Brain microvascular endothelial cell (primary cell): ENCODE measurements at regions not wholly inside any gene's neighbourhood (a gene's known extent, or its start where the extent isn't known, plus 50 kb on each side); places are given as distances from the start of the nearest gene placed in this dataset.
A peak's percentile ranks its signal among the peaks of the same experiment; 100 is the strongest.

Experiments
- DNase-seq: peaks from one replicate; pipeline ENCODE4 v3.0.0-alpha.2; 2020
- H3K27ac ChIP-seq: fragments of 250-450 bp; sonication (Bioruptor Pico); 2 replicates; pipeline ENCODE4 v1.5.1; 2020; ENCODE audit warnings: mild to moderate bottlenecking, moderate library complexity
- H3K27me3 ChIP-seq: fragments of 250-450 bp; sonication (Bioruptor Pico); replicated peaks from 2 replicates; pipeline ENCODE4 v1.5.1; 2020; ENCODE audit warnings: mild to moderate bottlenecking
- H3K36me3 ChIP-seq: fragments of 250-450 bp; sonication (Bioruptor Pico); replicated peaks from 2 replicates; pipeline ENCODE4 v1.5.1; 2020; ENCODE audit warnings: mild to moderate bottlenecking
- H3K4me3 ChIP-seq: 2 replicates; pipeline ENCODE4 v1.5.1; 2011; ENCODE audit warnings: low read depth, mild to moderate bottlenecking, control low read depth, low read length, moderate library complexity
- in situ Hi-C: cut with HindIII; loops from 2 replicates; pipeline ENCODE4 v1.10.0; 2017; ENCODE audit warnings: low sequenced_read_pairs, low pct_ligation_motif_present
- TF ChIP-seq, protein P1 (sequence below): IDR thresholded peaks from 2 replicates; pipeline ENCODE4 v1.5.1; 2011; ENCODE audit warnings: low read depth, mild to moderate bottlenecking, moderate library complexity, low read length, control low read depth, inconsistent platforms; ENCODE audit errors: missing control alignments

DNA sequence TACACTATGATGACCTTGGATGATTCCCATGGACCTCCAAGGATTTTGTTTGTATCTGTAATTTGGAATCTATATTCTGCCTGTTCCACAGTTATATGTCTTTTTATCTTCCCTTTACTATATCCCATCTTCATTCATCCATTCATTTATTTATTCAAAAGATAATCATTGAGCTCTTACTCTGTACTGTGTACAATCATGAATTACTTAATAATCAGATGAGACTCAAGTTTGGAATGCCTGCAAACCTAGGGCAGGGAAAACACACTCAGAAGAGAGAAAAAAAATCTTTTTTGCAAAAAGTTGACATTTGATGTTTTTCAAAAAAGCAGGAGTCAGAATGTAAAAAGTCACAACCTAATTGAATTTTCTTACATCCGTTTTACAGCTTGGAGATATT lies 170.2 kb upstream of the GNAI1 start:
- no peaks in the 10 kb centered on the region for H3K27me3 ChIP-seq
- no peaks in the 10 kb centered on the region for H3K36me3 ChIP-seq
- TF ChIP-seq, protein P1, sequence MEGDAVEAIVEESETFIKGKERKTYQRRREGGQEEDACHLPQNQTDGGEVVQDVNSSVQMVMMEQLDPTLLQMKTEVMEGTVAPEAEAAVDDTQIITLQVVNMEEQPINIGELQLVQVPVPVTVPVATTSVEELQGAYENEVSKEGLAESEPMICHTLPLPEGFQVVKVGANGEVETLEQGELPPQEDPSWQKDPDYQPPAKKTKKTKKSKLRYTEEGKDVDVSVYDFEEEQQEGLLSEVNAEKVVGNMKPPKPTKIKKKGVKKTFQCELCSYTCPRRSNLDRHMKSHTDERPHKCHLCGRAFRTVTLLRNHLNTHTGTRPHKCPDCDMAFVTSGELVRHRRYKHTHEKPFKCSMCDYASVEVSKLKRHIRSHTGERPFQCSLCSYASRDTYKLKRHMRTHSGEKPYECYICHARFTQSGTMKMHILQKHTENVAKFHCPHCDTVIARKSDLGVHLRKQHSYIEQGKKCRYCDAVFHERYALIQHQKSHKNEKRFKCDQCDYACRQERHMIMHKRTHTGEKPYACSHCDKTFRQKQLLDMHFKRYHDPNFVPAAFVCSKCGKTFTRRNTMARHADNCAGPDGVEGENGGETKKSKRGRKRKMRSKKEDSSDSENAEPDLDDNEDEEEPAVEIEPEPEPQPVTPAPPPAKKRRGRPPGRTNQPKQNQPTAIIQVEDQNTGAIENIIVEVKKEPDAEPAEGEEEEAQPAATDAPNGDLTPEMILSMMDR: no peak
- no peak overlapping the region for H3K4me3 ChIP-seq
- no peak overlapping the region for H3K27ac ChIP-seq
- no peak for DNase-seq
- in situ Hi-C loops: no loop called here

DNA sequence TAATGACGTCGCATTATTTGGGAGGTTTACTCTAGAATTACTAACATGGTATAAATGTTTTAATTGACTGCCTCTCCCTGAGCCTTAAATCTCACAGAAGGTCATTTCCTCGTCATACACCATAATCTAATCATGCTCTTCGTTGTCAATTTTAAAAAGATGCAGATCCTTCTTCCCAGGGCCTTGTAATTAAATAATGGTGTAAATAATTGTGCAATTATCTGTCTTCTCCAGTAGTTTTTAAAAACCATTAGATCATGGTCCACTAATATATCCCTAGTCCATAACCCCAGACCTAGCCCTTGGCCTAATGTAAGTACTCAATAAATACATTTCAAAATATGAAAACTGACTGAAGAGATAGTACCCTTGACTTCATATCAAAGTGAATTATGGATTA lies 181.5 kb upstream of the GNAI1 start:
- no peaks in the 10 kb centered on the region for H3K36me3 ChIP-seq
- in situ Hi-C loops: no loop called here
- DNase-seq: no peak
- TF ChIP-seq, protein P1: no peak
- H3K27me3 ChIP-seq: no peaks in the 10 kb centered on the region
- no peak overlapping the region for H3K4me3 ChIP-seq
- no peak overlapping the region for H3K27ac ChIP-seq

DNA sequence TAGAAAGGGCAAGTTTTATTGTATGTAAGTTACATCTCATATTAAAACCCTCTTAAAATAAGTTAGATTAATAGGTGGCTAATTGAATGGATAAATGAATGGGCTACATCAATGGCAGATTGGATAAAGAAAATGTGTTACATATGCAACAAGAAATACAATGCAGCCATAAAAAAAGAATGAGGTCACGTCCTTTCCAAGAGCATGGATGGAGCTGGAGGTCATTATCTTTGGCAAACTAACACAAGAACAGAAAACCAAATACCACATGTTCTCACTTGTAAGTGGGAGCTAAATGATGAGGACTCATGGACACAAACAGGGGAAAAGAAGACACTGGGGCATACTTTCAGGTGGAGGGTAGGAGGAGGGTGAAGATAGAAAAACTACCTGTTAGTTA lies 182.2 kb upstream of the GNAI1 start:
- Histone ChIP-seq H3K36me3 (no peaks in the 10 kb centered on the region), H3K27ac (no peak overlapping the region), H3K4me3 (no peak overlapping the region), H3K27me3 (no peaks in the 10 kb centered on the region)
- in situ Hi-C loops: no loop called here
- TF ChIP-seq, protein P1: no peak
- DNase-seq: no peak

DNA sequence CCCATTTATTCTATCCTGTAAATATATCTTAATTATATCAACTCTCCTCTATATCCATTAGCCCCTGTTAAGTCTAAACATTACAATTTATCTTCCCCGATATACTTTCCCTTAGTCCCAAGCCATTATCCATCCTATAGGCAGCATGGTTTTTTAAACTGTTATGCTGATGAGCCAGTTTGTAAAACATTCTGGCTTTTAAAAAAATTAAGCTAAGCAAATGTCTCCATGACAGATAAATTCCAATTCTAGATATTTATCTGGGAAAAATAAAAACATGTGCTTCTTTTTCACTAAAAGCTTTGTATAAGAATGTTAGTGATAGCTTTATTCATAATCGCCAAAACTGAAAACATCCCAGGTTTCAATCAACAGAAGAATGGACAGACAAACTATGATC lies 183.2 kb upstream of the GNAI1 start:
- in situ Hi-C loops: no loop called here
- DNase-seq: no peak
- H3K36me3 ChIP-seq: no peaks in the 10 kb centered on the region
- no peaks in the 10 kb centered on the region for H3K27me3 ChIP-seq
- H3K4me3 ChIP-seq: no peak overlapping the region
- H3K27ac ChIP-seq: no peak overlapping the region
- TF ChIP-seq, protein P1: no peak

DNA sequence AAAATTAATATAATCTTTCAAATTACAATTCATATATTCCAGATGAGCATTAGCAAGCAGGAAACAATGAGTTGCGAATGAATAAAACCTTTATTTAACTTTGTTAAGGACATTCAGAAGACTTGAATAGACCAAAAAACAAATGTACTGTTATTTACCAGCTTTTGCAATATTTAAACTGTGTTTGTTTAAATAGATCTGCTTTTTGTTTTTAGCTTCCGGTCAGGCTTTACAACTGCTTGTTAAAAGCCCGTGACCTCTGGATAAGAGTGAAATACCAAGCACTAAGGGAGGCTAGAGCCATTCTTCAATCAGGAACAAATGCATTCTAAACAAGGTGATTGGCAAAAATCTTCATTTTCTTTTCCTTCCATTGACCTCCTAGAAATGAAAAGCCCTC lies 184.9 kb upstream of the GNAI1 start:
- H3K27ac ChIP-seq: no peak overlapping the region
- no peak for DNase-seq
- TF ChIP-seq, protein P1: no peak
- in situ Hi-C loops: no loop called here
- no peak overlapping the region for H3K4me3 ChIP-seq
- H3K27me3 ChIP-seq: no peaks in the 10 kb centered on the region
- no peaks in the 10 kb centered on the region for H3K36me3 ChIP-seq

DNA sequence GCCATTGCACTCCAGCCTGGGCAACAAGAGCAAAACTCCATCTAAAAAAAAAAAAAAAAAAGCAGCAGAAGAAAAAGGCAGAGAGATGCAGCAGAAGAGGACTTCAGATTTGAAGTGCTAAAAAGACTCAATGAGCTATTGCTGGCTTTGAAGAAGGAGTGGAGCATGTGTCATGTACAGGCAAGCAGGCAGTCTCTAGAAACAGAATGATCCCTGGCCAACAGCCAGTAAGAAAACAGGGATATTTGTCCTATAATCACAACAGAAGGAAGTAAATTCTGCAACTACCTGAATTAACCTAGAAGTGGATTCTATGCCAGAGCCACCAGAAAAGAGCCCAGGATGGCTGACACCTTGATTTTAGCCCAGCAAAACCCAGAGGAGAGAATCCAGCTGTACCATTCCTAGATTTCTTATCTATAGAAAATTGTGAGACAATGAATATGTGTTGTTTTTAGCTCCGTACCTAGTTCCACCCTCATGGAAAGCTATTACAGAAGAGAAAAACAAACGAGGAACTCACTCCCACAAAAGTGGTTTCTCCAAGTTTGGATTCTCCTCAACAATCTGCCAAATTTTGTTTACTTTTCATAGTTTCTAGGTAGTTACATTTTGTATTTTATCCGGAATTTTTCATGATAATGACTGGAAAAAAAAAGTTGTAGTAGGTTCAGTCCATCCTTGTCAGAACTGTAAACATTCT lies 198.2 kb upstream of the GNAI1 start:
- DNase-seq: peak; percentile 40
- in situ Hi-C loops: no loop called here
- Histone ChIP-seq H3K4me3 (no peak overlapping the region), H3K27ac (no peak overlapping the region), H3K36me3 (no peaks in the 10 kb centered on the region), H3K27me3 (no peaks in the 10 kb centered on the region)
- TF ChIP-seq, protein P1: no peak
